ENCODE measurements at regions not wholly inside any gene's neighbourhood (a gene's known extent, or its start where the extent isn't known, plus 50 kb on each side); places are given as distances from the start of the nearest gene placed in this dataset.
"Not testable (repeated sequence)": the region's sequence is repeated elsewhere in the genome, so short reads cannot be mapped to it uniquely, and the experiment has no call there.

GRCh38 chr7:88589927-88590326 lies 169.6 kb upstream of the ZNF804B start:
- Histone ChIP-seq H3K4me3 (ENCODE audit: low read depth, low read length) (no peak overlapping the region), H3K36me3 (ENCODE audit: insufficient read depth) (no peaks in the 10 kb centered on the region), H3K27ac (ENCODE audit: low read depth) (no peak overlapping the region), H3K4me1 (ENCODE audit: insufficient read depth) (no peaks in the 10 kb centered on the region)
- WGBS: 77% methylated on average over 1 of the region's 1 CpG
- DNase-seq (ENCODE audit: extremely low spot score): no peak

GRCh38 chr7:88586890-88587289 lies 172.6 kb upstream of the ZNF804B start:
- no peaks in the 10 kb centered on the region for H3K36me3 ChIP-seq (ENCODE audit: insufficient read depth)
- WGBS: 73% methylated on average over 3 of the region's 3 CpGs
- no peak for DNase-seq (ENCODE audit: extremely low spot score)
- no peak overlapping the region for H3K27ac ChIP-seq (ENCODE audit: low read depth)
- no peak overlapping the region for H3K4me3 ChIP-seq (ENCODE audit: low read depth, low read length)
- no peaks in the 10 kb centered on the region for H3K4me1 ChIP-seq (ENCODE audit: insufficient read depth)

GRCh38 chr7:88586219-88586618 lies 173.3 kb upstream of the ZNF804B start:
- H3K36me3 ChIP-seq (ENCODE audit: insufficient read depth): no peaks in the 10 kb centered on the region
- no peak for DNase-seq (ENCODE audit: extremely low spot score)
- 85% methylated on average over 3 of the region's 3 CpGs for WGBS
- H3K4me1 ChIP-seq (ENCODE audit: insufficient read depth): no peaks in the 10 kb centered on the region
- no peak overlapping the region for H3K4me3 ChIP-seq (ENCODE audit: low read depth, low read length)
- H3K27ac ChIP-seq (ENCODE audit: low read depth): no peak overlapping the region

GRCh38 chr7:88576720-88577119 lies 182.8 kb upstream of the ZNF804B start:
- H3K27ac ChIP-seq (ENCODE audit: low read depth): no peak overlapping the region

GRCh38 chr7:88566162-88566729 lies 193.3 kb upstream of the ZNF804B start:
- H3K4me1 ChIP-seq (ENCODE audit: insufficient read depth): no peaks in the 10 kb centered on the region
- H3K4me3 ChIP-seq (ENCODE audit: low read depth, low read length): no peak overlapping the region
- H3K27ac ChIP-seq (ENCODE audit: low read depth): no peak overlapping the region
- no peak for DNase-seq (ENCODE audit: extremely low spot score)
- WGBS: 74% methylated on average over 6 of the region's 6 CpGs
- no peaks in the 10 kb centered on the region for H3K36me3 ChIP-seq (ENCODE audit: insufficient read depth)

More at GRCh38 chr7:88576720-88577119, 182.8 kb upstream of the ZNF804B start:
- DNase-seq (ENCODE audit: extremely low spot score): no peak
- H3K4me1 ChIP-seq (ENCODE audit: insufficient read depth): no peaks in the 10 kb centered on the region
- WGBS: 72% methylated on average over 2 of the region's 2 CpGs
- no peak overlapping the region for H3K4me3 ChIP-seq (ENCODE audit: low read depth, low read length)
- H3K36me3 ChIP-seq (ENCODE audit: insufficient read depth): no peaks in the 10 kb centered on the region

- DNase-seq (ENCODE audit: extremely low spot score): no peak
- no peaks in the 10 kb centered on the region for H3K36me3 ChIP-seq (ENCODE audit: insufficient read depth)
- WGBS: 96% methylated on average over 9 of the region's 9 CpGs
- H3K27ac ChIP-seq (ENCODE audit: low read depth): no peak overlapping the region
- no peak overlapping the region for H3K4me3 ChIP-seq (ENCODE audit: low read depth, low read length)
- H3K4me1 ChIP-seq (ENCODE audit: insufficient read depth): no peaks in the 10 kb centered on the region
Observed at GRCh38 chr7:88565401-88565800, 194.1 kb upstream of the ZNF804B start.

- H3K4me1 ChIP-seq (ENCODE audit: insufficient read depth); H3K4me3 ChIP-seq (ENCODE audit: low read depth, low read length); DNase-seq (ENCODE audit: extremely low spot score); H3K27ac ChIP-seq (ENCODE audit: low read depth); H3K36me3 ChIP-seq (ENCODE audit: insufficient read depth): not testable (repeated sequence)
- 97% methylated on average over 17 of the region's 17 CpGs for WGBS
Observed at GRCh38 chr7:88556441-88556840, 203.1 kb upstream of the ZNF804B start.

GRCh38 chr7:88554847-88555246 lies 204.7 kb upstream of the ZNF804B start:
- not testable (repeated sequence) for DNase-seq (ENCODE audit: extremely low spot score); H3K4me1 ChIP-seq (ENCODE audit: insufficient read depth); H3K36me3 ChIP-seq (ENCODE audit: insufficient read depth); H3K27ac ChIP-seq (ENCODE audit: low read depth); H3K4me3 ChIP-seq (ENCODE audit: low read depth, low read length)
- 96% methylated on average over 4 of the region's 4 CpGs for WGBS

GRCh38 chr7:88548399-88548798 lies 211.1 kb upstream of the ZNF804B start:
- H3K36me3 ChIP-seq (ENCODE audit: insufficient read depth): no peaks in the 10 kb centered on the region
- no peak overlapping the region for H3K4me3 ChIP-seq (ENCODE audit: low read depth, low read length)
- H3K27ac ChIP-seq (ENCODE audit: low read depth): no peak overlapping the region
- DNase-seq (ENCODE audit: extremely low spot score): no peak
- no peaks in the 10 kb centered on the region for H3K4me1 ChIP-seq (ENCODE audit: insufficient read depth)

GRCh38 chr7:88546808-88547207 lies 212.7 kb upstream of the ZNF804B start:
- 41% methylated on average over 2 of the region's 2 CpGs for WGBS
- H3K36me3 ChIP-seq (ENCODE audit: insufficient read depth): no peaks in the 10 kb centered on the region
- H3K27ac ChIP-seq (ENCODE audit: low read depth): no peak overlapping the region
- H3K4me1 ChIP-seq (ENCODE audit: insufficient read depth): no peaks in the 10 kb centered on the region
- no peak for DNase-seq (ENCODE audit: extremely low spot score)
- H3K4me3 ChIP-seq (ENCODE audit: low read depth, low read length): no peak overlapping the region

GRCh38 chr7:88545663-88546062 lies 213.8 kb upstream of the ZNF804B start:
- DNase-seq (ENCODE audit: extremely low spot score): no peak
- H3K4me3 ChIP-seq (ENCODE audit: low read depth, low read length): no peak overlapping the region
- H3K4me1 ChIP-seq (ENCODE audit: insufficient read depth): no peaks in the 10 kb centered on the region
- H3K27ac ChIP-seq (ENCODE audit: low read depth): no peak overlapping the region
- WGBS: 88% methylated on average over 1 of the region's 1 CpG
- no peaks in the 10 kb centered on the region for H3K36me3 ChIP-seq (ENCODE audit: insufficient read depth)

GRCh38 chr7:88540012-88540411 lies 219.5 kb upstream of the ZNF804B start:
- WGBS: 28% methylated on average over 4 of the region's 4 CpGs

GRCh38 chr7:88539518-88539917 lies 220.0 kb upstream of the ZNF804B start:
- Histone ChIP-seq H3K4me1 (ENCODE audit: insufficient read depth) (no peaks in the 10 kb centered on the region), H3K27ac (ENCODE audit: low read depth) (no peak overlapping the region)
- 45% methylated on average over 2 of the region's 2 CpGs for WGBS

More at GRCh38 chr7:88540012-88540411, 219.5 kb upstream of the ZNF804B start:
- H3K36me3 ChIP-seq (ENCODE audit: insufficient read depth): no peaks in the 10 kb centered on the region
- no peak overlapping the region for H3K27ac ChIP-seq (ENCODE audit: low read depth)
- DNase-seq (ENCODE audit: extremely low spot score): peak; percentile 72
- H3K4me1 ChIP-seq (ENCODE audit: insufficient read depth): no peaks in the 10 kb centered on the region
- no peak overlapping the region for H3K4me3 ChIP-seq (ENCODE audit: low read depth, low read length)

GRCh38 chr7:88523645-88524044 lies 217.0 kb upstream of the STEAP4 start:
- Histone ChIP-seq H3K4me1 (ENCODE audit: insufficient read depth) (no peaks in the 10 kb centered on the region), H3K27ac (ENCODE audit: low read depth) (no peak overlapping the region), H3K36me3 (ENCODE audit: insufficient read depth) (no peaks in the 10 kb centered on the region), H3K4me3 (ENCODE audit: low read depth, low read length) (no peak overlapping the region)
- DNase-seq (ENCODE audit: extremely low spot score): no peak
- WGBS: 63% methylated on average over 3 of the region's 3 CpGs

More at GRCh38 chr7:88539518-88539917, 220.0 kb upstream of the ZNF804B start:
- Histone ChIP-seq H3K36me3 (ENCODE audit: insufficient read depth) (no peaks in the 10 kb centered on the region), H3K4me3 (ENCODE audit: low read depth, low read length) (no peak overlapping the region)
- peak; percentile 20 for DNase-seq (ENCODE audit: extremely low spot score)

- no peaks in the 10 kb centered on the region for H3K4me1 ChIP-seq (ENCODE audit: insufficient read depth)
- H3K27ac ChIP-seq (ENCODE audit: low read depth): no peak overlapping the region
- no peak for DNase-seq (ENCODE audit: extremely low spot score)
- H3K4me3 ChIP-seq (ENCODE audit: low read depth, low read length): no peak overlapping the region
- 58% methylated on average over 2 of the region's 2 CpGs for WGBS
- H3K36me3 ChIP-seq (ENCODE audit: insufficient read depth): no peaks in the 10 kb centered on the region
Observed at GRCh38 chr7:88522771-88523293, 216.1 kb upstream of the STEAP4 start.

All from urinary bladder (tissue), 3 donors.